HG03159 (cell line): ENCODE measurements at regions not wholly inside any gene's neighbourhood (a gene's known extent, or its start where the extent isn't known, plus 50 kb on each side); places are given as distances from the start of the nearest gene placed in this dataset.

Experiments
- ATAC-seq: cut with Tn5 transposase; IDR thresholded peaks from one replicate; pipeline ENCODE4 v1.9.1; 2021; ENCODE audit warnings: mild to moderate bottlenecking, moderate library complexity; ENCODE audit not compliant: unreplicated experiment

- ATAC-seq = no peak
Observed at GRCh38 chr10:121217331-121217730, 366.2 kb downstream of the WDR11 start.

DNA sequence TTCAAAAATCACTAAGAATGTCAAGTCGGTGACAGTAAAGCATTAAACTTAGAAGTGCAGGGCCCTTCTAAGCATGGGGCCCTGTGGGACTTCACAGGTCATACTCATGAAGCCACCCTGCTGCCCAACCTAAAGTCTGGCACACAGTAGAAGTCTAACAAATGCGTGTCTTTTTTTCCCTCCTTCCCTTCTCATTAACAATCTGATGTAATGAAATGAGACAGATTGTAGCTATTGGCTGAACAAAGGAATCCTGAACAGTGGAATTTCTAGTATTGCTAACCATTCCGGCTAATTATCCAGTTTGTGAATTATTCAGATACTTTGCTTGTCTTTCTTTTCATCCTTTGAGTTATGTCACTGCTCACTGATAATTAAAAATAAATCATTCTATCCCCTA lies 369.9 kb downstream of the WDR11 start:
- no peak for ATAC-seq

- no peak for ATAC-seq
Observed at GRCh38 chr10:121221991-121222390, 370.8 kb downstream of the WDR11 start.

DNA sequence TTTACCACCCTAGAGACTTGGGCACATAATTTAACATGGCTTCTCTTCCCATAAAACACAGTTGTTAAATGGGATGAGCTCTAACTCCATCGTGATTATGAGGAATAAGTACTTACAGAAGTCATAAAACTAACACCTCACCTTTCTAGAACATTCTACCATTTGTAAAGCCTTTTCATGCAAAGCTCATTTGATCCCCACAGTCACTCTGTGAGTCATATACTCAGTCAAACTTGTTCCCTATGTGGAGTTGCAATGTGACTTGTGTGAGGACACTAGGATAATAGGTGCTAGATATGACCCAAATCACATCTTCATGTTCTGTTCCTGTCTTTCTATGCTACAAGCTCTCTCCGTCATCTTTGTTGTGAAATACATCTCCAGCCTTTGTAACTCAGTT lies 371.7 kb downstream of the WDR11 start:
- ATAC-seq = no peak

- ATAC-seq = no peak
Observed at GRCh38 chr10:121231079-121231478, 367.2 kb downstream of the FGFR2 start.

GRCh38 chr10:121232494-121232893 lies 365.8 kb downstream of the FGFR2 start:
- ATAC-seq = no peak

DNA sequence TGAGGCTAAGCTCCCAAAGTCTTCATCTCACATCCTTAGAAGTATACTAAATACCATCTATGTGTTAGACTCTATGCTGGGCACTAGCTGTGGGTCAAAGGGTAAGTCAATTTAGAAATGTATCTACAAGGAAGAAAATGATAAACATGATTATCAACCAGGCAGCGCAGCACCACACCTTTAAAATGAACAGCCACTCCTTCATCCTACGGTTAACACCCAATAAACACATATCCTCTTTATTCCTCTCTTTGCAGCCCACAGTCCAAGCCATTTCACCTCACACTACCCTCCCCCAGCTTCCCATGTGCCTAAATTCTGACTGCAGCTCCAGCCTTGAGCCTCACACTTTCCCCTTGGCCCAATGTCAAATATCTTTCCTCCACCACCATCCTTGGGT lies 362.6 kb downstream of the FGFR2 start:
- no peak for ATAC-seq

DNA sequence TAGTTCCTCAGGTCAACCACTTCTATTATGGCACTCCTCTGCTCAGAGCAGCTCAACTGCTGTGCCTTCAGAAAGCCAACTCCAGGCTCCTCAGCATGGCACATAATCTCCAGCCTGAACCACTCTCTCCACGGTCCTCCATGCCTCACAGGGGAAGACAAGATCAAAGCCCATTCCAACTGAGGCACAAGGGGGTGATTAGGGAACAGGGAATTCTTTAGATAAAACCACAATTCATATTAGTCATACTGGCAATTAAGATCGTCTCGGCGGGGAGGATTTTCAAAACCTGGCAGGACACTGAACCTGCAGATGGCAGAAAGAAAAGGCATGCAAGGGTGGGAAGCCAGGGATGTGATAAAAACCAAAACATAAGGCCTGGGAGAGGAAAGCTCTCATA lies 361.6 kb downstream of the FGFR2 start:
- no peak for ATAC-seq

- ATAC-seq = no peak
Observed at GRCh38 chr10:121237718-121238117, 360.5 kb downstream of the FGFR2 start.

DNA sequence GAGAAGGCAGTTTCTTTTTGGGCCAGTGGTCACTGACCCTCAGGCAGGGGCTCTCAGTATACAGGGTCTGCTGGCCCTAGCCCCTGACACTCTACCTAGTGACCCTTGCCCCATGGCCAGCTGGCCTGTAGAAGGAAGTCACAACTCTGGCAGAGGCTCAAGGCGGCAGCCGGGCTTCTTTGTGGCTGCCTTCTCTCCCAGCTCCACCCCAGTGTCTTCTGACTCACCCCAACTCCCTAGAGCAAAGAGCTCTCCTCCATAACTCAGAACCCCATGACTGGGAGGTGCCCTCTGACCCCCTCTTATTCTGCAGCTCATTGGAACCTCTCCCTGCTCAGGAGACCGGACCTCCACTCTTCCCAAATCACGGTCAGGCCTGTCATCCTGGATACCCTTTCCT lies 358.2 kb downstream of the FGFR2 start:
- no peak for ATAC-seq

DNA sequence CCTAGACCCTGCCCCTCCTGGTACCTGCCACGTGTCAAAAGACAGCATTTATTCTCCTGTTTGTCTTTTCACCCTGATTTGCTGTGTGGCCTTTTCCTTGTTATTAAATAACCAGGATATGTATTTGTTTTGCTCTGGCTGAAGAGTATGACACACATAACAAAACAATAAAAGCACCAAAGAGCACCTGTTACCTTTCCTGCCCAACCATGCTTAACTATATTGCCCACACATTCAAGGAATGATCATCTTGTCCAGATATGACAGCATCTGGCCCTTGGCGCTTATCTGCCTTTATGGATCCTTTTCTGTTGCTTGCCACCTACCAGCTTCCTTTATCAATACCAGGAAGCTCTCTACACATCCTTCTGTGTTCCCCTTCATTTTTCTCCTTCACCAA lies 357.7 kb downstream of the FGFR2 start:
- ATAC-seq = no peak

- ATAC-seq = no peak
Observed at GRCh38 chr10:121241337-121241736, 356.9 kb downstream of the FGFR2 start.

DNA sequence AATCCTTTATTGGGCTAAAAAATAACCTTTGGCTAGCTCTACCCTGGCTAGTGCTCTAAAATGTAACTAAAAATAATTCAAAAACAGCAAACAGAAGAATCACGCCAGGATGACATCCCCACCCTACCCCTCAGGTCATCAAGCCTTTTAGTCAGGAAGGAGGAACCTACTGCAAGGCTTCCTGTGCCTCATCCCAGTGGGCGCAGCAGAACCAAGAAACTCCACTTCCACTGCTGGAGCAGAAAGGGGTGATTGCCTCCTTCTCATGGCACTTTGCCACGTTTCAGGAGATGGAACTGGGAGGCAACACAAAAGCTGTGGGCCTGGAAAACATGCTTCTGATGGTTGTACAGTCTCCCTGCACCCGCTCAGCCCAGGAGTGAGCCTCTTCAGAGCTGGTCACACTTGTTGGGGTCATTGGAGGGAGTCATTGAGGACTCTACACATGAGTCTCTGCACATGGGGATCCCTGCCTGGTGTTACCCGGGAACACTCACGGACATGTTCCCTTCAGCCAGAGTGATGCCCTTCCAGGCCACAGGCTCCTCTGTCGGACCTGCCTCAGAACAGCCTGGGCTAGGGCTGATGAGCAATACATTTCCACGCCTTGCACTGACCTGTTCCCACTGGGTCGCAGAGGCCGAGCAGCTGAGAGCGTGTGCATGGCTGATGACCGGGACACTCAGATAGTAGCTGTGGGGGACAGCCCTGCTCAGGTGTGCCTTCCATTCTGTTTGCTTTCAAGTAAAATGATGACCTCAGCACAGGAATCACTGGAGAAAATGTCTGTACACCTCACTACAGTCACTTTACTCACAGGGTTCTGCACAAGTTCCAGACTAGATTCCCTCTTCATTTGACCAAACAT lies 355.3 kb downstream of the FGFR2 start:
- no peak for ATAC-seq

GRCh38 chr10:121243609-121244241 lies 354.5 kb downstream of the FGFR2 start:
- ATAC-seq = no peak

- no peak for ATAC-seq
Observed at GRCh38 chr10:121244818-121245217, 353.4 kb downstream of the FGFR2 start.

DNA sequence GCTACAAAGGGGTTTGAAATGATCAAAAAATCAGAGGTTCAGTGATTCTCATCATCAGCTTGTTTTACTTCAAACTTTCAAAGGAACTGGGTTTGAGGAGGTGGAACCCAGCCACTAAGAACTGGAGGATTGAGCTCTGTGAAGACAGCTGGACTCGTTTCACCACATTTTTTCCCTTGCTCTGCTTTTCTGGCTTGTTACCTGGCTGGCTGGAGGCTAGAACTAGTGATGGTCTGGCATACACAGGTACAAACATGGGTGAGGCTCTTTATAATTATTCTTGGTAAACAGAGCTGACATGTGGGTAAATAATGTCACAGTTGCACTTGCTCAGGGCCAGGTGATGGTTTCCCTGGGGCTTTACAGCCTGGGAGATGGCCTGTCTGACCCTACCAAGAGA lies 352.5 kb downstream of the FGFR2 start:
- no peak for ATAC-seq

- no peak for ATAC-seq
Observed at GRCh38 chr10:121248266-121248665, 350.0 kb downstream of the FGFR2 start.

DNA sequence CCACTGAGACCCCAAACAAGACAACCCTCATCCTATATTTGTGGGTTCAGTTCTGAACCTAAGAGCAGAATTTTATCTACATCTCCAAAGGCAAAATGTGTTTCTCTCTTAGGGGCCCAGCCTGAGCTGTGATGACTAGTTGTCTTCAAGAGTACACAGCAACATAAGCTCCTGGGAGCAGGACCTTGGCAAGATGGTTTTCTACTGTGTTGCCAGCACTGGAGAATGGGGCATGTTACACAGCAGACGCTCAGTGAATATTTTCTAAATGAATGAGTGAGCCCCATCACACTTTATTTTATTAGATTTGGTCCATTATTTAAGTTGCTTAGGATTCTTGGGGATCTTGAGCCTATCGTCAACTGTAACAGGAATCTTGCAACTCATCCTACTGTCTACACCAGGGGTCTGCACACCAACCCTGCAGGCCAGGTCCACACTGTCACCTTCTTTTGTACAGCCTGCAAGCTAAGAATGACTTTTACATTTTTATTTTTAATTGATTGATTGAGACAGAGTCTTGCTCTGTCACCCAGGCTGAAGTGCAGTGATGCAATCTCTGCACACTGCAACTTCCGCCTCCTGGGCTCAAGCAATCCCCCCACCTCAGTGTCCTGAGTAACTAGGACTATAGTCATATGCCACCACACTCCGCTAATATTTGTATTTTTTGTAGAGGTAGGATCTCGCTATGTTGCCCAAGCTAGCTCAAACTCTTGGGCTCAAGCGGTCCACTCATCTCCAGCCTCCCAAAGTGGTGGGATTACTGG lies 347.1 kb downstream of the FGFR2 start:
- ATAC-seq = no peak

DNA sequence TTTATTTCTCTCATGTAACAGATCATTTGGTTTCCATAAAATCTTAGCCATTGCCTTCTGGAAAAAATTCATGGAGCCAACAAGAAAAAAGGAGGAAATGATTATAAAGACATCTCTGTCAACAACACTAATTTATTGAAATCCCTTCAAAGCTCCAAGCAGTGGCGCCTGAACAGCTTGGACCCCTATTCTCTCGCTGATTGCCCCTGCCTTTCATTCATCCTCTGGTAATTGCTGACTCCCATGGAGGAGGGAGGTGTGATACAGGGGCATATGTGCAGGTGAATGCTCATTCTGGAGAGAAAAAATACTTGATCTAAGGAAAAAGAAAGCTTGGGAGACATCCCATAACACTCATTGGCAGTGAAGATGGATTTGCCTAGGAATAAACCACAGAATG lies 345.5 kb downstream of the FGFR2 start:
- ATAC-seq = no peak

- no peak for ATAC-seq
Observed at GRCh38 chr10:121260377-121260776, 337.9 kb downstream of the FGFR2 start.

DNA sequence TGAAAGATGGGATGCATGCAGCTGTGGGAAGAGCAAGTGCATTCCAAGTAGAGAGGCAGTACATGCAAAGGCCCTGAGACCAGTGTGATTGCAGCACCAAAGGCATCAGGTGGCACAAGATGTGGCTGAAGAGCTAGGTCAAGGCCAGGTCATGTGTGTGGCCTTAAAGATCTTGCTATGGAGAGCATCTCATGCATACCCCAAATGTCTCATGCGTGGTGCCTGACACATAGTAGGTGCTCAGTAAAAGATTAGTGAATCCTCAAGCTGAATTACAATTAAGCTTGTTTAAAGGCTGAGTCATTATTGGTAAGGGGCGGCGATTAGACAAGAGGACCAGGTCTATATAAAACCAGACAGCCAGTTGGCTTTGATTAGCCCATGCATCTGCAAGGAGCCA lies 336.6 kb downstream of the FGFR2 start:
- no peak for ATAC-seq
